ENCODE measurements at regions not wholly inside any gene's neighbourhood (a gene's known extent, or its start where the extent isn't known, plus 50 kb on each side); places are given as distances from the start of the nearest gene placed in this dataset.

GRCh38 chr3:115494826-115495225, 128.5 kb upstream of the GAP43 start:
- Histone ChIP-seq H3K4me3 (replicated peaks in 1 of 3; ENCODE audit: insufficient read depth in 1 of 3, low read depth in 2 of 3, low read length in 3 of 3) (no peak overlapping the region), H2AFZ (ENCODE audit: low read length) (no peak overlapping the region), H3K9me3 (ENCODE audit: low read length) (no peaks in the 10 kb centered on the region), H4K20me1 (ENCODE audit: insufficient read depth, low read length) (no peaks in the 10 kb centered on the region), H3K9ac (ENCODE audit: insufficient read depth, low read depth, low read length) (no peak overlapping the region), H3K27me3 (ENCODE audit: control insufficient read depth in 1 of 2, insufficient read depth in 2 of 2, low read length in 2 of 2) (no peaks in the 10 kb centered on the region), H3K4me2 (ENCODE audit: low read depth, low read length) (no peak overlapping the region), H3K36me3 (replicated peaks in 1 of 2; ENCODE audit: control insufficient read depth in 1 of 2, insufficient read depth in 2 of 2, low read length in 2 of 2) (no peaks in the 10 kb centered on the region), H3K4me1 (ENCODE audit: insufficient read depth, low read length) (no peaks in the 10 kb centered on the region), H3K79me2 (ENCODE audit: insufficient read depth, low read length) (no peaks in the 10 kb centered on the region), H3K27ac (ENCODE audit: extremely low read length, insufficient read depth, low read length) (no peak overlapping the region)
- ChIA-PET CTCF (ENCODE audit: low intra/inter-chr PET ratio, low total read pairs) (no interaction called here), POLR2A (no interaction called here)
- ATAC-seq (no peak), FAIRE-seq (no peak), DNase-seq (ENCODE audit: low spot score) (no peak)
- WGBS (ENCODE audit: low lambda C conversion rate) = 0% methylated on average over 2 of the region's 2 CpGs
- TF ChIP-seq ZNF7 (CRISPR knock-in tag; IDR thresholded peaks at IDR 0.05) (no peak), KLF16 (CRISPR knock-in tag; IDR thresholded peaks at IDR 0.05) (no peak), SP2 (CRISPR knock-in tag; IDR thresholded peaks at IDR 0.05) (no peak), NFRKB (IDR thresholded peaks at IDR 0.05) (no peak), ZNF589 (CRISPR knock-in tag; conservative IDR thresholded peaks at IDR 0.05) (no peak), ZNF713 (CRISPR knock-in tag; IDR thresholded peaks at IDR 0.05) (no peak), ZNF260 (CRISPR knock-in tag; IDR thresholded peaks at IDR 0.05; ENCODE audit: borderline replicate concordance, low read depth) (no peak), ZNF546 (CRISPR knock-in tag; conservative IDR thresholded peaks at IDR 0.05) (no peak)
- BruUV-seq (replicated peaks) = no TSS peak
- in situ Hi-C loops (cut with HindIII; ENCODE audit: extremely low pct_ligation_motif_present, low pct_unique_long_range_greater_than_20kb) = no loop called here
- intact Hi-C loops (cut with micrococcal nuclease; ENCODE audit: unreplicated experiment) = no loop called here

GRCh38 chr3:115498421-115498820, 124.9 kb upstream of the GAP43 start:
- CTCF ChIA-PET (ENCODE audit: low intra/inter-chr PET ratio, low total read pairs) = no interaction called here
- H3K27ac ChIP-seq (ENCODE audit: extremely low read length, insufficient read depth, low read length) = no peak overlapping the region
- H4K20me1 ChIP-seq (ENCODE audit: insufficient read depth, low read length) = no peaks in the 10 kb centered on the region
- in situ Hi-C loops (cut with HindIII; ENCODE audit: extremely low pct_ligation_motif_present, low pct_unique_long_range_greater_than_20kb) (no loop called here), intact Hi-C loops (cut with micrococcal nuclease; ENCODE audit: unreplicated experiment) (no loop called here)
- H3K27me3 ChIP-seq (ENCODE audit: control insufficient read depth in 1 of 2, insufficient read depth in 2 of 2, low read length in 2 of 2) = no peaks in the 10 kb centered on the region
- no peak overlapping the region for H3K9ac ChIP-seq (ENCODE audit: insufficient read depth, low read depth, low read length)
- TF ChIP-seq ZNF790 (CRISPR knock-in tag; IDR thresholded peaks at IDR 0.05; ENCODE audit: borderline replicate concordance) (no peak), AGO1 (IDR thresholded peaks at IDR 0.05; ENCODE audit: low read depth, low read length, poor library complexity, severe bottlenecking) (no peak), MEF2D (CRISPR knock-in tag; IDR thresholded peaks at IDR 0.05) (no peak), POLR2AphosphoS5 (IDR thresholded peaks at IDR 0.05; ENCODE audit: low read depth, low read length) (no peak), MAFK (conservative IDR thresholded peaks at IDR 0.05 in 1 of 2, IDR thresholded peaks at IDR 0.05 in 1 of 2; ENCODE audit: low read length in 2 of 2) (no peak), YY1 (IDR thresholded peaks at IDR 0.05; ENCODE audit: insufficient read depth, insufficient replicate concordance, low read depth, low read length) (no peak), ETV6 (CRISPR knock-in tag; conservative IDR thresholded peaks at IDR 0.05) (no peak), PLRG1 (conservative IDR thresholded peaks at IDR 0.05) (no peak)
- FAIRE-seq (no peak), ATAC-seq (no peak), DNase-seq (ENCODE audit: low spot score) (no peak)
- no peaks in the 10 kb centered on the region for H3K9me3 ChIP-seq (ENCODE audit: low read length)
- POLR2A ChIA-PET = no interaction called here
- H3K4me3 ChIP-seq (replicated peaks in 1 of 3; ENCODE audit: insufficient read depth in 1 of 3, low read depth in 2 of 3, low read length in 3 of 3) = no peak overlapping the region
- H2AFZ ChIP-seq (ENCODE audit: low read length) = no peak overlapping the region
- WGBS (ENCODE audit: low lambda C conversion rate) = 0% methylated on average over 1 of the region's 1 CpG
- no TSS peak for BruUV-seq (replicated peaks)
- H3K4me2 ChIP-seq (ENCODE audit: low read depth, low read length) = no peak overlapping the region
- no peaks in the 10 kb centered on the region for H3K79me2 ChIP-seq (ENCODE audit: insufficient read depth, low read length)
- H3K36me3 ChIP-seq (replicated peaks in 1 of 2; ENCODE audit: control insufficient read depth in 1 of 2, insufficient read depth in 2 of 2, low read length in 2 of 2) = no peaks in the 10 kb centered on the region
- no peaks in the 10 kb centered on the region for H3K4me1 ChIP-seq (ENCODE audit: insufficient read depth, low read length)

All from HepG2 (cell line).